Liver (tissue), 8 donors: ENCODE measurements at regions not wholly inside any gene's neighbourhood (a gene's known extent, or its start where the extent isn't known, plus 50 kb on each side); places are given as distances from the start of the nearest gene placed in this dataset.

Experiments
- DNase-seq: peaks from one replicate; pipeline ENCODE4 v3.0.0-alpha.2; 2017; ENCODE audit warnings: low spot score
- H3K27ac ChIP-seq, 2 donors: one replicate each; pipeline ENCODE4 v1.7.0; 2013; ENCODE audit warnings: inconsistent platforms in 2 of 2, low read length in 2 of 2, control low read depth in 1 of 2, low read depth in 1 of 2, mild to moderate bottlenecking in 1 of 2
- H3K27me3 ChIP-seq, 4 donors: one replicate each; pipeline versions ENCODE4 v1.6.1 to v1.7.0; 2013; ENCODE audit warnings: low read length in 3 of 4, inconsistent platforms in 1 of 4, mild to moderate bottlenecking in 1 of 4, moderate library complexity in 1 of 4; ENCODE audit not compliant: control insufficient read depth in 4 of 4, insufficient read depth in 4 of 4
- H3K36me3 ChIP-seq, 4 donors: one replicate each; pipeline versions ENCODE4 v1.6.1 to v1.7.0; 2013; ENCODE audit warnings: low read length in 3 of 4, mild to moderate bottlenecking in 3 of 4, low read depth in 1 of 4, moderate library complexity in 1 of 4; ENCODE audit not compliant: control insufficient read depth in 4 of 4, insufficient read depth in 3 of 4
- H3K4me1 ChIP-seq, 4 donors: one replicate each; pipeline versions ENCODE4 v1.6.1 to v1.7.0; 2013; ENCODE audit warnings: low read length in 3 of 4, mild to moderate bottlenecking in 3 of 4, moderate library complexity in 1 of 4; ENCODE audit not compliant: control insufficient read depth in 4 of 4, insufficient read depth in 4 of 4
- H3K4me3 ChIP-seq, 3 donors: one replicate each; pipeline versions ENCODE4 v1.6.1 to v1.7.0; 2013; ENCODE audit warnings: low read length in 3 of 3, control low read depth in 1 of 3, low read depth in 1 of 3, mild to moderate bottlenecking in 1 of 3
- H3K9ac ChIP-seq, 2 donors: one replicate each; pipeline ENCODE4 v1.7.0; 2013; ENCODE audit warnings: low read length in 2 of 2, mild to moderate bottlenecking in 2 of 2, moderate library complexity in 2 of 2, control low read depth in 1 of 2, low read depth in 1 of 2
- H3K9me3 ChIP-seq, 4 donors: one replicate each; pipeline versions ENCODE4 v1.6.1 to v1.7.0; 2013; ENCODE audit warnings: low read length in 3 of 4; ENCODE audit not compliant: control insufficient read depth in 4 of 4
- ATF3 ChIP-seq: IDR thresholded peaks from 2 replicates; pipeline ENCODE4 v1.6.1; 2016; ENCODE audit warnings: antibody characterized with exemption
- CTCF ChIP-seq: fragments of 150-350 bp; IDR thresholded peaks from 2 replicates; pipeline ENCODE4 v1.5.1; 2017; ENCODE audit warnings: improper control_type of control experiment, low read depth, low read length; ENCODE audit not compliant: missing input control
- EGR1 ChIP-seq, 2 donors: IDR thresholded peaks; 2 replicates each; pipeline ENCODE4 v1.6.1; 2016 to 2018; ENCODE audit warnings: antibody characterized with exemption in 2 of 2, low read depth in 2 of 2
- FOXA1 ChIP-seq: IDR thresholded peaks from 2 replicates; pipeline ENCODE4 v1.6.1; 2016; ENCODE audit warnings: antibody characterized with exemption
- FOXA2 ChIP-seq: IDR thresholded peaks from 2 replicates; pipeline ENCODE4 v1.6.1; 2016; ENCODE audit warnings: antibody characterized with exemption
- GABPA ChIP-seq, 2 donors: IDR thresholded peaks in 1 of 2; conservative IDR thresholded peaks in 1 of 2; 2 replicates each; pipeline ENCODE4 v1.6.1; 2016; ENCODE audit warnings: antibody characterized with exemption in 2 of 2, mild to moderate bottlenecking in 1 of 2, moderate library complexity in 1 of 2
- HNF4A ChIP-seq, 2 donors: conservative IDR thresholded peaks; 2 replicates each; pipeline ENCODE4 v1.6.1; 2016; ENCODE audit warnings: antibody characterized with exemption in 2 of 2, mild to moderate bottlenecking in 2 of 2
- HNF4G ChIP-seq: IDR thresholded peaks from 2 replicates; pipeline ENCODE4 v1.6.1; 2016; ENCODE audit warnings: antibody characterized with exemption
- JUND ChIP-seq, 2 donors: IDR thresholded peaks; 2 replicates each; pipeline ENCODE4 v1.6.1; 2016; ENCODE audit warnings: antibody characterized with exemption in 2 of 2
- MAX ChIP-seq: IDR thresholded peaks from 2 replicates; pipeline ENCODE4 v1.6.1; 2016; ENCODE audit warnings: antibody characterized with exemption
- NR2F2 ChIP-seq: IDR thresholded peaks from 2 replicates; pipeline ENCODE4 v1.6.1; 2016; ENCODE audit warnings: antibody characterized with exemption
- RAD21 ChIP-seq, 2 donors: IDR thresholded peaks; 2 replicates each; pipeline ENCODE4 v1.6.1; 2016; ENCODE audit warnings: antibody characterized with exemption in 2 of 2, mild to moderate bottlenecking in 2 of 2
- REST ChIP-seq: IDR thresholded peaks from 2 replicates; pipeline ENCODE4 v1.6.1; 2016; ENCODE audit warnings: antibody characterized with exemption, mild to moderate bottlenecking
- RXRA ChIP-seq, 2 donors: IDR thresholded peaks; 2 replicates each; pipeline ENCODE4 v1.6.1; 2017 to 2018; ENCODE audit warnings: antibody characterized with exemption in 2 of 2, mild to moderate bottlenecking in 1 of 2
- SP1 ChIP-seq: IDR thresholded peaks from 2 replicates; pipeline ENCODE4 v1.6.1; 2018; ENCODE audit warnings: antibody characterized with exemption, mild to moderate bottlenecking
- TAF1 ChIP-seq: conservative IDR thresholded peaks from 2 replicates; pipeline ENCODE4 v1.6.1; 2016; ENCODE audit warnings: antibody characterized with exemption, mild to moderate bottlenecking
- YY1 ChIP-seq: IDR thresholded peaks from 2 replicates; pipeline ENCODE4 v1.6.1; 2016; ENCODE audit warnings: antibody characterized with exemption, mild to moderate bottlenecking
- ZBTB33 ChIP-seq: IDR thresholded peaks from 2 replicates; pipeline ENCODE4 v1.6.1; 2016; ENCODE audit warnings: antibody characterized with exemption
- WGBS: extraction: QIAGEN DNeasy Blood & Tissue Kit; methylation state at CpG from one replicate; pipeline ENCODE4 v1.1.7; 2013; 5-methylcytosine and 5-hydroxymethylcytosine counted together
- donor health status: healthy.
- donor health status: healthy.
- donor health status: healthy.
- donor health status: healthy.
- donor health status: healthy.

GRCh38 chrX:25070038-25070437 is 54.3 kb upstream of the ARX start:
- no peak for DNase-seq
- Histone ChIP-seq H3K27ac (no peak overlapping the region), H3K36me3 (no peaks in the 10 kb centered on the region), H3K9me3 (peaks cover 0 to 6% (median 0%) of the 10 kb centered on the region in 4 donors), H3K4me1 (peaks cover 0 to 7% (median 0%) of the 10 kb centered on the region in 4 donors), H3K9ac (no peak overlapping the region), H3K27me3 (no peaks in the 10 kb centered on the region), H3K4me3 (no peak overlapping the region)
- no peak for TF ChIP-seq RXRA (IDR thresholded peaks at IDR 0.05)
- no peak for TF ChIP-seq EGR1 (IDR thresholded peaks at IDR 0.05; ENCODE audit: low read depth in 2 of 2)
- TF ChIP-seq TAF1: no peak
- TF ChIP-seq HNF4G: no peak
- TF ChIP-seq FOXA2: no peak
- no peak for TF ChIP-seq REST
- TF ChIP-seq ATF3: no peak
- TF ChIP-seq YY1: no peak
- TF ChIP-seq NR2F2: no peak
- TF ChIP-seq HNF4A (conservative IDR thresholded peaks at IDR 0.05): no peak
- TF ChIP-seq GABPA (IDR thresholded peaks at IDR 0.05 in 1 of 2, conservative IDR thresholded peaks at IDR 0.05 in 1 of 2): no peak
- TF ChIP-seq MAX: no peak
- no peak for TF ChIP-seq RAD21 (IDR thresholded peaks at IDR 0.05)
- no peak for TF ChIP-seq SP1
- no peak for TF ChIP-seq FOXA1
- no peak for TF ChIP-seq ZBTB33
- no peak for TF ChIP-seq CTCF
- no peak for TF ChIP-seq JUND (IDR thresholded peaks at IDR 0.05)
- WGBS: 57% methylated on average over 1 of the region's 1 CpG
